ENCODE measurements at regions not wholly inside any gene's neighbourhood (a gene's known extent, or its start where the extent isn't known, plus 50 kb on each side); places are given as distances from the start of the nearest gene placed in this dataset.

DNA sequence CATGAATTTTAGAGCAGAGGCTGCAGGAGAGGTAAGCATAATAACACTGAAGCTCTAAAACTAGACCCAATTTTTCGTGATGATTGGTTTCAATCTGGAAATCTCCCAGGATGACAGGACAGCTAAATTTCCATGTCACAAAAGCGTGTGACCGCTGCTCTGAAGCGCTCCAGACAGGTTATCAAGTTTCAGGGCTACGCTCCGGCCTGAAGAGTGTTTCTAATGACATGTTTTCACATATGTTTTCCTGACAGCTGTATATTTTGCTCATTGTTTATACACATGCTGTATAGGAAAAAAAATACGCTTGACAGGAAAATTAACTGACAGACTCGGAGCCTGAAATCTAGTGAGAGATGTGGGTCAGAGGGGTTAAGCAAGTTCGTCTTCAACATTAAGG, 219.8 kb upstream of the BMPER start:
- Histone ChIP-seq H3K4me1 (ENCODE audit: control insufficient read depth, insufficient read depth, low read length, poor library complexity, severe bottlenecking) (no peaks in the 10 kb centered on the region), H3K27ac (ENCODE audit: low read depth, low read length, severe bottlenecking) (no peak overlapping the region), H3K36me3 (ENCODE audit: control insufficient read depth, insufficient read depth, low read length) (no peaks in the 10 kb centered on the region), H3K9me3 (ENCODE audit: control insufficient read depth, low read length) (no peaks in the 10 kb centered on the region), H3K4me3 (ENCODE audit: extremely low read depth, insufficient read depth, low read length, poor library complexity, severe bottlenecking) (no peak overlapping the region)
- 92 to 97% methylated on average over 7 to 9 of the region's 9 CpGs for WGBS, 2 experiments (ENCODE audit: insufficient coverage in 2 of 2)

DNA sequence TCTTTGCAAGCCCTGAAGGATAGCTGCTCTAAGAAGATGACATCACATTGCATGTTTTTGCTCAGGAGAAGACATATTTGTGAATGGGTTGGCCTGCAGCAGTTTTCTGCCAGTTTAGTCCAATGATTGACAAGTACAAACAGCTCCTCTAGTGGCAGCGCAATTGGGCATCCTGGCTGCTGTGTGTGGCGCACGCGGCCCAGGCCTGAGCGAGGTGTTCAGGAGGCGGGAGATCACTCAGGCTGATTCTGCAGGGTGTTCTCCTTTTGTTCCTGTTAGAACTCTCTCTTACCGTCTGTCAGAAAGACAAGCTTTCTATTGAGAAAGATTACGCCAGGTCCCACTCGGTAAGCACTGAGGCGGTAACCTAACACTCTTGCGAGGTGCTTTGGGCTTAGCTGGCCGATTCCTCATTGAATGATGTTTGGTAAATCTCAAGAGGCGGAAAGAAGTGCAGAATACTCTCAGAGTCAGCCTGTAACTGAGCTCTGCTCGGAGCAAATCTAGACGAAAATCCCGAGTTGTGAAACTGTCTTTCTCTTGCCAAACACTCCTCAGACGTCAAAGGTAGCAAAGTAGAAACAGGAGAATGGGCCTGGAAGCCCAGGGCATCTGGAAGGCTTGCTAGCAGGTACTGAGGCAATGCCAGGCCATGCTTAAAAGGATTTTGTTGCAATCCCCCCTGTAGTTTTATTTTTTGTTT, 219.2 kb upstream of the BMPER start:
- no peaks in the 10 kb centered on the region for H3K4me1 ChIP-seq (ENCODE audit: control insufficient read depth, insufficient read depth, low read length, poor library complexity, severe bottlenecking)
- H3K36me3 ChIP-seq (ENCODE audit: control insufficient read depth, insufficient read depth, low read length) = no peaks in the 10 kb centered on the region
- 90 to 91% methylated on average over 16 to 17 of the region's 17 CpGs for WGBS, 2 experiments (ENCODE audit: insufficient coverage in 2 of 2)
- no peak overlapping the region for H3K4me3 ChIP-seq (ENCODE audit: extremely low read depth, insufficient read depth, low read length, poor library complexity, severe bottlenecking)
- no peak overlapping the region for H3K27ac ChIP-seq (ENCODE audit: low read depth, low read length, severe bottlenecking)
- no peaks in the 10 kb centered on the region for H3K9me3 ChIP-seq (ENCODE audit: control insufficient read depth, low read length)

DNA sequence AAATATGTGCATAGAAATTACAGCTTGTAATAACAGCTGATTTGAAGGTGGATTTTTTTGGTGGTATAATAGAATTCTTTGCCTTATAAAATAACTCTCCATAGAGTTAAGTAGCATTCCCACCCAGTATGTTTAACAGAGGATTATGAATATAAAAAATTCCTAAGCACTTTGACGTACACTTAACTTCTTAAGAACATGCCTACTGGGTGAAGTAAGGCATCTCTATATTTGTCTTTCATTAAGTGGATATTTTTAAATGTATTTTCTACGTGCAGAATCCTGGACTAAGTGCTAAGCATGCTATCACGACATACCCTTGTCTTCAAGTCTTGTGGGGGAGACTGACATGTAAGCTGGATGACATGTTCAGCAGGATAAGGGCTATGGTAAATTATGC, 217.7 kb upstream of the BMPER start:
- Histone ChIP-seq H3K36me3 (ENCODE audit: control insufficient read depth, insufficient read depth, low read length) (no peaks in the 10 kb centered on the region), H3K9me3 (ENCODE audit: control insufficient read depth, low read length) (no peaks in the 10 kb centered on the region), H3K4me1 (ENCODE audit: control insufficient read depth, insufficient read depth, low read length, poor library complexity, severe bottlenecking) (no peaks in the 10 kb centered on the region), H3K4me3 (ENCODE audit: extremely low read depth, insufficient read depth, low read length, poor library complexity, severe bottlenecking) (no peak overlapping the region), H3K27ac (ENCODE audit: low read depth, low read length, severe bottlenecking) (no peak overlapping the region)
- 90 to 100% methylated on average over 2 of the region's 3 CpGs for WGBS, 2 experiments (ENCODE audit: insufficient coverage in 2 of 2)

DNA sequence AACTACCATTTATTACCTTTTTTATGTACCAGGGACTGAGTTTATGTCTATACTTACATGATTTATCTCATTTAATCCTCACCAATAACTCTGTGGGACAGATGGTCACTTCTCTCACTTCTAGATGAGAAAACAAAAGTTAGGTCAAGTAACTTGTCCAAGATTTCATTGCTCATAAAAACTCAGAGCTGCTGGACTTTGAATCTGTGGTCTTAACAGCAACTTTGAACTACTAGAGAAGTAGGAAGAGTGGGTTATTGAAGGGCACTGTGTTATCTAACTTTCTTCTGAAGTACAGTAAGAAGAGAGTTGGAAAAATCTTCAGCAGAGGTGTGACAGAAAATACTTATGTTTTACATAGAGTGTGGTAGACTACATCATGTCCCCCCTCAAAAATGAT, 214.2 kb upstream of the BMPER start:
- H3K36me3 ChIP-seq (ENCODE audit: control insufficient read depth, insufficient read depth, low read length) = no peaks in the 10 kb centered on the region
- H3K4me3 ChIP-seq (ENCODE audit: extremely low read depth, insufficient read depth, low read length, poor library complexity, severe bottlenecking) = no peak overlapping the region
- no peaks in the 10 kb centered on the region for H3K9me3 ChIP-seq (ENCODE audit: control insufficient read depth, low read length)
- H3K4me1 ChIP-seq (ENCODE audit: control insufficient read depth, insufficient read depth, low read length, poor library complexity, severe bottlenecking) = no peaks in the 10 kb centered on the region
- no peak overlapping the region for H3K27ac ChIP-seq (ENCODE audit: low read depth, low read length, severe bottlenecking)

DNA sequence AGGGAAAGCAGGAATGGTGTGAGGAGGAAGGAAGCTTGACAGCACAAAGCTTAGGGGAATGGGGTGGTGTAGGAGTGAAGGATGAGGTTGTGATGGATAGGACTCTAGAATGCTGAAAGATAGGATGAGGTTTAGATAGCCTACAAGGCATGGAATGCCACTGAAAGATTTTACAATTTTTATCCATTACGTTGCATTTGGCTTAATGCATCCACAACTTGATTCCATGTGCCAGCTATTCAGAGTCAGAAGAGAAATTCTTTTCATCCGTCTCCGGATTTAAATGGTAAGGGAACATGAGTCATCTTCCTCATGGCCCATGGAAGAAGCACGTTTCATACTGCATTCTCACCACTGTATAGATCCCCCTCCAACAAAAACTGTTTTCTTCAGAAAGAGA, 212.4 kb upstream of the BMPER start:
- Histone ChIP-seq H3K9me3 (ENCODE audit: control insufficient read depth, low read length) (no peaks in the 10 kb centered on the region), H3K4me1 (ENCODE audit: control insufficient read depth, insufficient read depth, low read length, poor library complexity, severe bottlenecking) (no peaks in the 10 kb centered on the region), H3K4me3 (ENCODE audit: extremely low read depth, insufficient read depth, low read length, poor library complexity, severe bottlenecking) (no peak overlapping the region), H3K36me3 (ENCODE audit: control insufficient read depth, insufficient read depth, low read length) (no peaks in the 10 kb centered on the region), H3K27ac (ENCODE audit: low read depth, low read length, severe bottlenecking) (no peak overlapping the region)
- 96 to 100% methylated on average over 2 to 3 of the region's 4 CpGs for WGBS, 2 experiments (ENCODE audit: insufficient coverage in 2 of 2)

DNA sequence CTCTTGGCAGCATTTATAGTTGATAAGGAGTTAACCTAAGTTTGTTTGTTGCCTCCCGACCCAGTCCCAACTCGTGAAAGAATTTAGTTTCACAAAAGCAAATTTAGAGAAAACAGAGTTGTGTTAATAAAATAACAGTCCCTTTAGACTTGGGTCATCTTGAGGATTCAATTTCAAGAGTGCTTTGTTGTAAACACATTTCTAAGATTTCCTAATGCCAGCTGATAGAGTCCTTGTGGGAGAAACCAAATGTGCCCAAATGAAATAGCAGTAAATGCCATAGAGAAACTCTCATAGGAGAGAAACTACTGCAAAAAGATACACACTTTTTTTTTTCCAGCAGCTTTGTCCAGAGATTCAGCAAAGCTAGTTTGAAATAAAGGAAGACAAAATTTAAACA, 211.3 kb upstream of the BMPER start:
- no peak overlapping the region for H3K4me3 ChIP-seq (ENCODE audit: extremely low read depth, insufficient read depth, low read length, poor library complexity, severe bottlenecking)
- H3K36me3 ChIP-seq (ENCODE audit: control insufficient read depth, insufficient read depth, low read length) = no peaks in the 10 kb centered on the region
- no peak overlapping the region for H3K27ac ChIP-seq (ENCODE audit: low read depth, low read length, severe bottlenecking)
- no CpG with 5 or more reads among the region's 2 CpGs for WGBS, 2 experiments (ENCODE audit: insufficient coverage in 2 of 2)
- no peaks in the 10 kb centered on the region for H3K4me1 ChIP-seq (ENCODE audit: control insufficient read depth, insufficient read depth, low read length, poor library complexity, severe bottlenecking)
- no peaks in the 10 kb centered on the region for H3K9me3 ChIP-seq (ENCODE audit: control insufficient read depth, low read length)

DNA sequence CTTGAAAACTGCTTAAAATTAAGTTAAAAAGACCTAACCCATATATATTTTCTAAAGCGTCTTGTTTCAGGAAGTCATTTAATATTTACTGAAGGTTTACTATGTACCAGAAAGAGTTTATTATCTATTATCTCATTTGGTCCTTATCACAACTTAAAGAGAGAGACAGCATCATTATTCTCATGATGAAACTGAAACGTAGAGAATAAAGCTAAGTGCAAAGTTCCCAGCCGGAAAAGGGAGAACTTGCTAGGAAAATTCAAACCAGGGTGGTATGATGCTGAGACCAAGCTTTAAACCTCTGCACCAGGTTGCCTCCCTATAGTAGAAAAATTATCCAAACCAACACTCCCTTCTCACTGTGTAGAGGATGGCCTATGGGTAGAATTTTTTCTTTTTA, 207.7 kb upstream of the BMPER start:
- Histone ChIP-seq H3K4me3 (ENCODE audit: extremely low read depth, insufficient read depth, low read length, poor library complexity, severe bottlenecking) (no peak overlapping the region), H3K4me1 (ENCODE audit: control insufficient read depth, insufficient read depth, low read length, poor library complexity, severe bottlenecking) (no peaks in the 10 kb centered on the region), H3K27ac (ENCODE audit: low read depth, low read length, severe bottlenecking) (no peak overlapping the region), H3K9me3 (ENCODE audit: control insufficient read depth, low read length) (peaks cover 9% of the 10 kb centered on the region), H3K36me3 (ENCODE audit: control insufficient read depth, insufficient read depth, low read length) (no peaks in the 10 kb centered on the region)
- WGBS, 2 experiments (ENCODE audit: insufficient coverage in 2 of 2) = 100% methylated on average over 1 of the region's 3 CpGs; no CpG with 5 or more reads in 1 of the 2 experiments

DNA sequence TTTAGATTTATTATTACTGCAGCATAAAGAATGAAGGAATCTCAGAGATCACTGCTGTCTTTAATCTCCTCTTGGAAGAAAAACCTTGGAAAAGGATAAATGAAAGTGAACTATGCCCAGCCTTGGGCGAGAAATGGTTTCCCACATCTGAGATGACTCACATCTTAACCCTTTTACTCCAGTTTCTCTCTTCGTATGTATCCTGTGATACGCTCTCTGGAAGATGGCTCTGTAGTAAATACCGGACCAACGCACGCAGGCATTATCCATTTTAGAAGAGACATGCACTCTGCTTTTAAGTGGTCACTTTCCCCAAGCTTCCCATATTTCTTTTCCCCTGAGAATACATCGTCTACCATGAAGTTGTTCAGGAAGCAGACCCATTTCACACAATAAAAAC, 207.3 kb upstream of the BMPER start:
- no peaks in the 10 kb centered on the region for H3K36me3 ChIP-seq (ENCODE audit: control insufficient read depth, insufficient read depth, low read length)
- WGBS, 2 experiments (ENCODE audit: insufficient coverage in 2 of 2) = 92 to 95% methylated on average over 6 to 7 of the region's 7 CpGs
- no peaks in the 10 kb centered on the region for H3K4me1 ChIP-seq (ENCODE audit: control insufficient read depth, insufficient read depth, low read length, poor library complexity, severe bottlenecking)
- H3K4me3 ChIP-seq (ENCODE audit: extremely low read depth, insufficient read depth, low read length, poor library complexity, severe bottlenecking) = no peak overlapping the region
- no peak overlapping the region for H3K27ac ChIP-seq (ENCODE audit: low read depth, low read length, severe bottlenecking)
- H3K9me3 ChIP-seq (ENCODE audit: control insufficient read depth, low read length) = peaks cover 9% of the 10 kb centered on the region

DNA sequence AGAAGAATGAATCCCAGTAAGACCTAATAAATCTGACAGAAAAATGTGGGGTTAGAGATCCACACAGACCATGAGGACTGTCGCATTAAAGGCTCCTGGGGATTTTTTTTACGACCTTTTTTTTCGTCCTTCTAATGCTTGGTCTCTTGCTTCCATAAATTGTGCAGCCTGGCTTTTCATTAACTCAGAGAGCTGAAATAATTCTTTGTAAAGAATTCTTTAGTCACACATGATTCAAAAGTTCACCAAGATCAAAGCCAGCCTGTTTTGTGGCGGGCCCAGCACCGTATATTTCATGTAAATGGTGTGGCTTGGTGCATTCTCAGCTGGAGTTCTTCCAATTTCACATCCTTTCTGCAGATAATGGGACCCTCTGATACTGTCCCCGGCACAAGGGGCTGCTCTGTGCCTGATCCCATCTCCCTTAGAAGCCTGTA, 206.6 kb upstream of the BMPER start:
- 88 to 100% methylated on average over 2 to 4 of the region's 6 CpGs for WGBS, 2 experiments (ENCODE audit: insufficient coverage in 2 of 2)

DNA sequence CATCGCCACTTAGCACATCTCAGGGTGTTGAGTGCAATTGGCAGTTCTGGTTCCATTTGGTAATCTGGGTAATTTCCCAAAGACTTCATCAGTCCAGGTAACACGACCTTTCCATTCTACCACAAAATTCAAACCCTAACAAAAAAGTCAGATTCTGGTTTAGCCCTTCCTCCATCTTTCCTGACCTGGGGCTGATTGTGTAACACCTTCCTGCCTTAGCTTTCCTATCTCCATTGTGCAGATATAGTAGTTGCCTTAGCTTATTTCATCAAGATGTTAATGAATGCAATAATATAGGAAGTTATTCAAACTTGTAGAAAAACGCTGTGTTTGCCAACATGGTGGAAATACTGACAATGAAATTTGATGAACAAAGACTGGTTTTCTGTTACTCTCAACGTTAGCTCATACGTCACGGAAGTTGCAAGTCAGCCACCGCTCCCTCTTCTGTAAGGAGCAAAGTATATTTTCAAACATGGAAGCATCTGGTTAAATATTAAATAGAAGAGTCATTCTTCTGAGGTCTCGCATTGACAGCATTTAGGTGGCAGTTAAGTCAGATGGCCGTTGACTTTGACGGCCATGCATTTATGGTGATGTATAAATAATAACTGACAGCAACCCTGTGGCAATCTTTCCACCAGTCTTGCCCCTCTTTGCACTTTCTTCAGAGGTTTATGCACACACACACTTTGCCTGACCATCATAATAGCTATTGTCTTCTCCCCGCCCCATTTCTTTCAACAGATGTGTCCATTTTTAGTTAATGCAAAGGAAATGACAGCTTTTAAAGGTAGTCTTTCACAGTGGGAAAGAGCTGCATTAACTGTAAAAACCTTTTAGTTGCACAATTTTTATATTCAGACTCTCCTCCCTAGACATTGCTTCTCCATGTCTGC, 205.1 kb upstream of the BMPER start:
- WGBS, 2 experiments (ENCODE audit: insufficient coverage in 2 of 2) = 74 to 78% methylated on average over 7 to 9 of the region's 11 CpGs
- Histone ChIP-seq H3K4me3 (ENCODE audit: extremely low read depth, insufficient read depth, low read length, poor library complexity, severe bottlenecking) (no peak overlapping the region), H3K27ac (ENCODE audit: low read depth, low read length, severe bottlenecking) (no peak overlapping the region), H3K9me3 (ENCODE audit: control insufficient read depth, low read length) (peaks cover 9% of the 10 kb centered on the region), H3K36me3 (ENCODE audit: control insufficient read depth, insufficient read depth, low read length) (no peaks in the 10 kb centered on the region), H3K4me1 (ENCODE audit: control insufficient read depth, insufficient read depth, low read length, poor library complexity, severe bottlenecking) (no peaks in the 10 kb centered on the region)

More for the DNA sequence above, 206.6 kb upstream of the BMPER start:
- Histone ChIP-seq H3K36me3 (ENCODE audit: control insufficient read depth, insufficient read depth, low read length) (no peaks in the 10 kb centered on the region), H3K27ac (ENCODE audit: low read depth, low read length, severe bottlenecking) (no peak overlapping the region), H3K4me3 (ENCODE audit: extremely low read depth, insufficient read depth, low read length, poor library complexity, severe bottlenecking) (no peak overlapping the region), H3K4me1 (ENCODE audit: control insufficient read depth, insufficient read depth, low read length, poor library complexity, severe bottlenecking) (no peaks in the 10 kb centered on the region), H3K9me3 (ENCODE audit: control insufficient read depth, low read length) (peaks cover 9% of the 10 kb centered on the region)
